B cell (primary cell): ENCODE measurements at regions not wholly inside any gene's neighbourhood (a gene's known extent, or its start where the extent isn't known, plus 50 kb on each side); places are given as distances from the start of the nearest gene placed in this dataset.

ENCODE experiments used
- EZH2 ChIP-seq: IDR thresholded peaks from 2 replicates; pipeline ENCODE4 v1.6.1; 2012; ENCODE audit warnings: borderline replicate concordance, low read depth, mild to moderate bottlenecking, moderate library complexity, low read length; ENCODE audit not compliant: insufficient read depth, poor library complexity, severe bottlenecking
- TF ChIP-seq, protein P1 (sequence below): fragments of 200-600 bp; IDR thresholded peaks from one replicate; pipeline ENCODE4 v1.8.0; 2022; ENCODE audit warnings: antibody characterized with exemption, mild to moderate bottlenecking

DNA sequence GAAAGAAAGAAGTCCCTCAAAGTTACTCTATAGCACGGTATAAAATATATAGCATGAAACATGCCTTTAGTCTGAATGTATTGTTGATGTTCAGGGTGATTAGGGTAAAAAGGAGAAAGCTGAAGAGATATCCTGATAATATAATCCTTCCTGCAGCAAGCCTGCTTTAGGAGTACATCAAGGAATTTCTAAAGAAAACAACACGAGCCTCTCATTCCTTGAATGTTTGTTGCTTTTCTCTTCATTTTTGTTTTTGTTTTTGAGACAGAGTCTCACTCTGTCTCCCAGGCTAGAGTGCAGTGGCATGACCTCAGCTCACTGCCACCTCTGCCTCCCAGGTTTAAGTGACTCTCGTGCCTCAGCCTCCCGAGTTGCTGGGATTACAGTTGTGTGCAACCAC is 79.1 kb downstream of the CD164 start:
- TF ChIP-seq, protein P1, sequence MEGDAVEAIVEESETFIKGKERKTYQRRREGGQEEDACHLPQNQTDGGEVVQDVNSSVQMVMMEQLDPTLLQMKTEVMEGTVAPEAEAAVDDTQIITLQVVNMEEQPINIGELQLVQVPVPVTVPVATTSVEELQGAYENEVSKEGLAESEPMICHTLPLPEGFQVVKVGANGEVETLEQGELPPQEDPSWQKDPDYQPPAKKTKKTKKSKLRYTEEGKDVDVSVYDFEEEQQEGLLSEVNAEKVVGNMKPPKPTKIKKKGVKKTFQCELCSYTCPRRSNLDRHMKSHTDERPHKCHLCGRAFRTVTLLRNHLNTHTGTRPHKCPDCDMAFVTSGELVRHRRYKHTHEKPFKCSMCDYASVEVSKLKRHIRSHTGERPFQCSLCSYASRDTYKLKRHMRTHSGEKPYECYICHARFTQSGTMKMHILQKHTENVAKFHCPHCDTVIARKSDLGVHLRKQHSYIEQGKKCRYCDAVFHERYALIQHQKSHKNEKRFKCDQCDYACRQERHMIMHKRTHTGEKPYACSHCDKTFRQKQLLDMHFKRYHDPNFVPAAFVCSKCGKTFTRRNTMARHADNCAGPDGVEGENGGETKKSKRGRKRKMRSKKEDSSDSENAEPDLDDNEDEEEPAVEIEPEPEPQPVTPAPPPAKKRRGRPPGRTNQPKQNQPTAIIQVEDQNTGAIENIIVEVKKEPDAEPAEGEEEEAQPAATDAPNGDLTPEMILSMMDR = no peak
- TF ChIP-seq EZH2 = no peak
